ENCODE measurements at regions not wholly inside any gene's neighbourhood (a gene's known extent, or its start where the extent isn't known, plus 50 kb on each side); places are given as distances from the start of the nearest gene placed in this dataset.

DNA sequence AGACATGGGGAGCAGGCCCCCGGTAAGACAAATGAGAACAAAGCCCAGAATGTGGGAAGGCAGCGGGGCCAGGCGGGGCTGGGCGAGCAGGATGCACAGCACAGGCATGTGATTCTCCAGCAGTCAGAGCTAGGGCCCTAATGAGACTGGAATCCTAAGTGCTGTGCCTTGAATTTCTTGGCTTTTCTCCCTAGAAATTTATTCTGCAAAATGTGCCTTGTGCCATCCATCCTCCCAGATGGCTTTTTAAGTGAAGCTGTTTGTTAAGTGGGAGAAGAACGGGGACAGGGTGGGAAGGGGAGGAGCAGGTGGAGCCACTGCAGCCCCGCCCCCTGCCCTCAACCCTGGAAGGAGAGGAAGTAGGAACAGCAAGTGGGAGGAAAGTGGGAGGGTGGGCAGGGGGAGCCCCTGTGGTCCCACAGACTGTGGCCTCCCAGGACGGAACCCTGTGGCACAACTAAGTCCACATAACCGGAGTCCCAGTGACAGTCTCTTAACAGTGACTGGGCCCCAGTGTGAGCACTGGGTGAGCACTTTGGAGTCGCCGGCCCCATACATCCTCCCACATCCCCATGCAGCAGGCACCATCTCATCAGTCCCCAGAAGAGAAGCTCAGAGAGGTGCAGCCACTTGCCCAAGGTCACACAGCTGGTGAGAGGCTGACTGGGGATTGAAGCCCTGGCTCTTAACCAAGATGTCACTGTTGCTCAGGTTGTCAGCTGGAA, 216.9 kb downstream of the MATN1 start:
- H3K27ac Mint-ChIP-seq (ENCODE audit: unreplicated experiment), result no peak overlapping the region
- H3K4me1 Mint-ChIP-seq (ENCODE audit: unreplicated experiment), result no peaks in the 10 kb centered on the region
- TF ChIP-seq, protein P1, sequence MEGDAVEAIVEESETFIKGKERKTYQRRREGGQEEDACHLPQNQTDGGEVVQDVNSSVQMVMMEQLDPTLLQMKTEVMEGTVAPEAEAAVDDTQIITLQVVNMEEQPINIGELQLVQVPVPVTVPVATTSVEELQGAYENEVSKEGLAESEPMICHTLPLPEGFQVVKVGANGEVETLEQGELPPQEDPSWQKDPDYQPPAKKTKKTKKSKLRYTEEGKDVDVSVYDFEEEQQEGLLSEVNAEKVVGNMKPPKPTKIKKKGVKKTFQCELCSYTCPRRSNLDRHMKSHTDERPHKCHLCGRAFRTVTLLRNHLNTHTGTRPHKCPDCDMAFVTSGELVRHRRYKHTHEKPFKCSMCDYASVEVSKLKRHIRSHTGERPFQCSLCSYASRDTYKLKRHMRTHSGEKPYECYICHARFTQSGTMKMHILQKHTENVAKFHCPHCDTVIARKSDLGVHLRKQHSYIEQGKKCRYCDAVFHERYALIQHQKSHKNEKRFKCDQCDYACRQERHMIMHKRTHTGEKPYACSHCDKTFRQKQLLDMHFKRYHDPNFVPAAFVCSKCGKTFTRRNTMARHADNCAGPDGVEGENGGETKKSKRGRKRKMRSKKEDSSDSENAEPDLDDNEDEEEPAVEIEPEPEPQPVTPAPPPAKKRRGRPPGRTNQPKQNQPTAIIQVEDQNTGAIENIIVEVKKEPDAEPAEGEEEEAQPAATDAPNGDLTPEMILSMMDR (IDR thresholded peaks at IDR 0.05; ENCODE audit: unreplicated experiment), result no peak
- H3K4me3 Mint-ChIP-seq (ENCODE audit: unreplicated experiment), result no peak overlapping the region
- no peaks in the 10 kb centered on the region for H3K9me3 Mint-ChIP-seq (ENCODE audit: unreplicated experiment)
- no peaks in the 10 kb centered on the region for H3K36me3 Mint-ChIP-seq (ENCODE audit: low read depth, unreplicated experiment)
- no peak for DNase-seq (ENCODE audit: low spot score)
- H3K27me3 Mint-ChIP-seq (ENCODE audit: unreplicated experiment), result peaks cover 2% of the 10 kb centered on the region

DNA sequence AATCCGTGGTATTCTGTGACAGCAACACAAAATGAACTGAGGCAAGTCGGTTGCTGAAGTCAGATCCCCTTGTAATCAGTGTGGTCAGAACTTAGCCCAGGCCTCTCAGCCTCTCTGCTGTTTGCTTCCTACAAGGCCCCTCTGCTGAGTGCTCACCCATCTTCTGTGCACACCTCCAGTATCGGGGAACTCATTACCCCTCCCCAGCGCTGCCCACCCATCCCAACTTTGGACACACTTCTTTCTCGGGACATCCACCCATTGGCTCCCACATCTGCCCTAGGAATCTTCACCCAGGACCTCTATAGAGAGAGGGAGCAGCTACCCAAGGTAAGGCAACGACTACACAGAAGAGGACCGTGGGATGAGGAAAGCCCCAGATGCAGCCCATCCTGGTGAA, 217.5 kb downstream of the MATN1 start:
- no peak overlapping the region for H3K27ac Mint-ChIP-seq (ENCODE audit: unreplicated experiment)
- H3K4me3 Mint-ChIP-seq (ENCODE audit: unreplicated experiment), result no peak overlapping the region
- TF ChIP-seq, protein P1 (IDR thresholded peaks at IDR 0.05; ENCODE audit: unreplicated experiment), result no peak
- H3K9me3 Mint-ChIP-seq (ENCODE audit: unreplicated experiment), result no peaks in the 10 kb centered on the region
- DNase-seq (ENCODE audit: low spot score), result no peak
- H3K27me3 Mint-ChIP-seq (ENCODE audit: unreplicated experiment), result peaks cover 2% of the 10 kb centered on the region
- no peaks in the 10 kb centered on the region for H3K4me1 Mint-ChIP-seq (ENCODE audit: unreplicated experiment)
- no peaks in the 10 kb centered on the region for H3K36me3 Mint-ChIP-seq (ENCODE audit: low read depth, unreplicated experiment)

DNA sequence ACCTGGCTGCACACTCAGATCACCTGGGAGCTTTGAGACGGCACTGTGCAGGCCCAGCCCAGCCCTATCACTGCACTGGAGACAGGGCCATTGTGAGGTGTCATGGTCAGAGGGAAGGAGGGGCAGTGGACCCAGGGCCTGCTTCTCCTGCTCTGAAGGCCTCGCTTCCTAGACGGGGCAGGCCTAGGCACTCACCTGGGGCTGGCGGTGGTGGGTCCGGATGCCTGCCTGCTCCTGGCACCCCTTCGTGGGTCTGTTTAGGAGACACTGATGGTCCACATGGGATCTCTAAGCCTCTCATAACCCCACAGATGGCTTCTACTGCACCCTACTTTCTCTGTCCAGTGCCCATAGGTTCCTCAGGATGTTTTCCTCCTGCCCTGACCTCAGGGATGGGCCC, 230.9 kb downstream of the MATN1 start:
- peaks cover 2% of the 10 kb centered on the region for H3K27me3 Mint-ChIP-seq (ENCODE audit: unreplicated experiment)
- peaks cover 3% of the 10 kb centered on the region for H3K36me3 Mint-ChIP-seq (ENCODE audit: low read depth, unreplicated experiment)
- H3K4me1 Mint-ChIP-seq (ENCODE audit: unreplicated experiment), result no peaks in the 10 kb centered on the region
- TF ChIP-seq, protein P1 (IDR thresholded peaks at IDR 0.05; ENCODE audit: unreplicated experiment), result no peak
- no peaks in the 10 kb centered on the region for H3K9me3 Mint-ChIP-seq (ENCODE audit: unreplicated experiment)
- no peak for DNase-seq (ENCODE audit: low spot score)
- H3K27ac Mint-ChIP-seq (ENCODE audit: unreplicated experiment), result no peak overlapping the region
- H3K4me3 Mint-ChIP-seq (ENCODE audit: unreplicated experiment), result no peak overlapping the region

- Mint-ChIP-seq H3K27ac (ENCODE audit: unreplicated experiment) (no peak overlapping the region), H3K36me3 (ENCODE audit: low read depth, unreplicated experiment) (peaks cover 3% of the 10 kb centered on the region), H3K27me3 (ENCODE audit: unreplicated experiment) (peaks cover 2% of the 10 kb centered on the region), H3K4me3 (ENCODE audit: unreplicated experiment) (no peak overlapping the region), H3K4me1 (ENCODE audit: unreplicated experiment) (no peaks in the 10 kb centered on the region), H3K9me3 (ENCODE audit: unreplicated experiment) (no peaks in the 10 kb centered on the region)
- TF ChIP-seq, protein P1 (IDR thresholded peaks at IDR 0.05; ENCODE audit: unreplicated experiment), result no peak
- DNase-seq (ENCODE audit: low spot score), result no peak
Observed at GRCh38 chr1:30491831-30492230, 231.6 kb downstream of the MATN1 start.

- H3K9me3 Mint-ChIP-seq (ENCODE audit: unreplicated experiment), result no peaks in the 10 kb centered on the region
- H3K36me3 Mint-ChIP-seq (ENCODE audit: low read depth, unreplicated experiment), result peaks cover 3% of the 10 kb centered on the region
Observed at GRCh38 chr1:30490554-30491053, 232.8 kb downstream of the MATN1 start.

More at GRCh38 chr1:30490554-30491053, 232.8 kb downstream of the MATN1 start:
- Mint-ChIP-seq H3K27ac (ENCODE audit: unreplicated experiment) (no peak overlapping the region), H3K4me1 (ENCODE audit: unreplicated experiment) (no peaks in the 10 kb centered on the region), H3K27me3 (ENCODE audit: unreplicated experiment) (no peaks in the 10 kb centered on the region), H3K4me3 (ENCODE audit: unreplicated experiment) (no peak overlapping the region)
- no peak for DNase-seq (ENCODE audit: low spot score)
- TF ChIP-seq, protein P1 (IDR thresholded peaks at IDR 0.05; ENCODE audit: unreplicated experiment), result no peak

Data from endothelial cell (in vitro differentiated cells).